HG03439 (cell line): ENCODE measurements at regions not wholly inside any gene's neighbourhood (a gene's known extent, or its start where the extent isn't known, plus 50 kb on each side); places are given as distances from the start of the nearest gene placed in this dataset.
"Not testable (repeated sequence)": the region's sequence is repeated elsewhere in the genome, so short reads cannot be mapped to it uniquely, and the experiment has no call there.

Source experiments
- ATAC-seq: cut with Tn5 transposase; IDR thresholded peaks from one replicate; pipeline ENCODE4 v1.9.1; 2021; ENCODE audit warnings: mild to moderate bottlenecking, moderate library complexity; ENCODE audit not compliant: unreplicated experiment

DNA sequence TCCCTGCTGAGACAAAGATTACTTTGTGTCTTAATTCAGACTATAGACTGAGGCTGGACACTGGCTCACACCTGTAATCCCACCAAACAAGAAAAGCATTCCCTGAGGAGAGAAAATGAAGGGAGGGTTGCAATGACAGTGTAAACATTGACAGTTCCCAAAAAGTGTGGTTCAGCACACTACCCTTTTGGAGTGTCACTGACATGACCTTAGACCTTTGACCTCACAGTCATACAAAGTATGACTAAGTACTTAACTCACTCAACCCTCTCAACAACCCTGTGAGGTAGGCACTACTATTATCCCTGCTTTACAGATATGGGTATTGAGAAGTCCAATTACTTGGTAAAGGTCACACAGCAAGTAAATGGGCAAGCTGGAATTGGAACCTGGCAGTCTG, 341.7 kb downstream of the LRRC3B start:
- no peak for ATAC-seq

DNA sequence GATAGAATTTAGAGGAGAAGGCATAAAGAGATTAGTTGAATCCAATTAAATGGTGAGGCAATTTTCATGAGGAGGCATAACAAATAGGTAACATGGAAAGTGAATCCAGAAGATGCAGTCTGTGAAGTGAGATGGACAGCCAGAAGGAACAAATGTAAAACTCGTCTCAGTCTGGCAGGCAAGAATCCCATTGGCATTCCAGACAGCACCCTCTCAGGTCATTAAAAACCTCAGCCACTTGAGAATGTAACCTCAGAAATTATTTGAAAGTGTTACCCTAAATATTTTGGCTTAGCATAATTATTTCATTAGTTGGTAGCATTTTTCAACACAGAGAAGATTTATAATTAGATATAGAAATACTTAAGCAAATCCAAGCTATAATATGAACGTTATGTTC, 342.3 kb downstream of the LRRC3B start:
- ATAC-seq = no peak

DNA sequence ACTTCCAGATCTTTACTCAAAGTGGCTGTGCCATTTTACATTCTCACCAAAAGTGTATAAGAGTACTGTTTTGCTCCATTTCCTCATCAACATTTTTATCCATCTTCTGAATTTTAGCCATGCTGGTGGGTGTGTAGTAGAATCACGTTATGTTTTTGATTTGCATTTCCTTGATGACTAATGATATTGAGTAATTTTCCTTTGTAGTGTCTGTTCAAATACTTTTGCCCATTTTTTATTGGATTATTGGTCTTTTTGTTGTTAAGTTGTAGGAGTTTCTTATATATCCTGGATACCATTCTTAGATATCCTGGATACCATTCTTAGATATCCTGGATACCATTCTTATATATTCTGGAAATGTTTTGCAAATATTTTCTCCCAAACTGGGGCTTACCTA, 344.9 kb downstream of the LRRC3B start:
- no peak for ATAC-seq

DNA sequence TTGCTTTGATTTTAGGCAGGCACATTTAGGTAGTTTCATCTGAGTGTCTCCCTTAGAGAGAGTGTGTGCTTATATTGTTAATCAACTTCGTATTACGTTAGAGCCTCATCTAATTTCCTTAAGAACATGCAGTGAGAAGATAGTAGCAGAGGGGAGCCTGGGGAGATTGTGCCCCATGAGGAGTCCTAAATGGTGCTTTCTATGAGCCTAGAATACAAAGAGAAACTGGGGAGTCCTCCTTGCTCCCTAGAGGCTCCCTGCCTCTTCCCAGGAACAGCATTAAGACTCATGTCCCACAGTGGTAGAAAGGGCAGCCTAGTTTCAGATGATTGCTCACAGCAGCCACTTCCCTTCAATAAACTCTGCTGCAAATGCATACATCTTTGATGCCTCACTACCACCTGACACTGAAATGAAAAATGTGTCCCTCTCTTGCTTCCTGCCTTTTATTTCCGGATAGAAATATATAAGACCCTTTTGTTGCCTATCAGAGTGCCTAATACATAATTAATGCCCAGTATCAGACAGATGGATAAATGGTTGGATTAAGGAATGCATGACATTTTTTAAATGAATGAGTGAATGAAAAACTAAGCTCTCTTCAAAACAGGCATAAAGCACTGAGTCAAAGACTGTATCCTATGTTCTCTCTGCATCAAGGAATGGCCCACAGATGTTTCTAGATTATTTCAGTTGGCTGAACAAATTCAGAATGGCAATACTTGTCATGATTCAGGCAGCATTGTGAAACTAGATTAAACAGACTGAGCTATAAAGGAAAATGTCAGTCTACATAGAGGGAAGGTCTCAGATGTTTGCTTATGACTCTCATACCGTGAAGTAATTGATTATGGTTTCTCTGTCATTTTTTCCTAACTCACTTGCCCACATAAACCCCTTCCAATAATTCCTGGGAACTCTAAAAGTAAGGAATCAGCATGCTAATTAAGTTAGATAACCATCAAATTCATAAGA, 362.1 kb downstream of the LRRC3B start:
- ATAC-seq = no peak

DNA sequence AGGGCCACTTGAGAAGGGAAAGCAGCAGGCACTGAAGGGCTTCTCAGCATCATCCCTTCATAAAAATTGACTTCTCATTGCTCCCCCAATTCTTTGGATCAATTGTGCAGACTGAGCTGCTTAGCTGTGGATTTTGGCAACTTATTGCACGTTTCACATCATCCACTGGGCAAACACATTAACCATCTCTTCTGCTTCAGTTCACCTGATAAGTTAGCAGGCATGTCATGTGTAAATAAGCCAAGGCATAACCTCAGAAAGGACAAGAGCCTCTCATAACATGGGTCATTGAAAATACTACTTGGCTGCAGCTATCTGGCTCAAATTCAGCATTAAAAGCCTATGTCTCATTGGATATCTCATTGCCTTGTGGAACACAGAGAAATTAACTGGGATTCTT, 366.5 kb downstream of the LRRC3B start:
- ATAC-seq = no peak

DNA sequence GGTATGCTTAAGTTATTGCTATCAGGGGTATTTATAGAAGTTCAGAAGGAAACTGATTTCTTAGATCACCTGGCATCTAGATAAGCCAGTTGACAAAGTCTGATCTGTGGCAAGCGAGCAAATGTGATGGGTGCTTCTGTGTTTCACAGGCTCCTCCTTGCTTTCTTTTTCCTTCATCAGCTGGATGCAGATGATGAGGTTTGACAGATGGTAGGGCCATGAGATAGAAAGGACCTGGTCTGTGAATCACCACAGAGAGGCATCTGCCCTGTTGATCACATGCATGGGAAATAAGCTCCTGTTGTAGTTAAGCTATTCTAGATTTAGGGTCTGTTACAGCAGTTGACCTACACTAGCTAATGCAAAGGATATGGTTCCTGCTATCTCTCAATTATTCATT, 372.0 kb downstream of the NEK10 start:
- ATAC-seq = no peak

DNA sequence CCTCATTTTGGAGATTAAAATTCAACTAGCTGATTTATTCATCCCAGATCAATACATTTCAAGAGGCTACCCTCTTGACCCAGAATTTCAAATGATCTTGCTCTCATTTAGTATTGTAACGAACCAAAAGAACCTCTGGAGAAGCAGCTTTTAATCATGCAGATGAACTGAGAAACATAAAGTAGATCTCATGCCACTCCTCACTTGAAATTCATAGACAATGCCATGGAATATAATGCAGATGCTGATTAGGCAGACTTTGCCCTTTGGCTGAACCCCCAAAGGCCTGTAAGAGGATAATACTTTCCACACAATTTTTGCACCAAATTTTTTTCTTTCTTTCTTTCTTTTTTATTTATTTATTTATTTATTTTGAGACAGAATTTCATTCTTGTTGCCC, 358.3 kb downstream of the NEK10 start:
- no peak for ATAC-seq

DNA sequence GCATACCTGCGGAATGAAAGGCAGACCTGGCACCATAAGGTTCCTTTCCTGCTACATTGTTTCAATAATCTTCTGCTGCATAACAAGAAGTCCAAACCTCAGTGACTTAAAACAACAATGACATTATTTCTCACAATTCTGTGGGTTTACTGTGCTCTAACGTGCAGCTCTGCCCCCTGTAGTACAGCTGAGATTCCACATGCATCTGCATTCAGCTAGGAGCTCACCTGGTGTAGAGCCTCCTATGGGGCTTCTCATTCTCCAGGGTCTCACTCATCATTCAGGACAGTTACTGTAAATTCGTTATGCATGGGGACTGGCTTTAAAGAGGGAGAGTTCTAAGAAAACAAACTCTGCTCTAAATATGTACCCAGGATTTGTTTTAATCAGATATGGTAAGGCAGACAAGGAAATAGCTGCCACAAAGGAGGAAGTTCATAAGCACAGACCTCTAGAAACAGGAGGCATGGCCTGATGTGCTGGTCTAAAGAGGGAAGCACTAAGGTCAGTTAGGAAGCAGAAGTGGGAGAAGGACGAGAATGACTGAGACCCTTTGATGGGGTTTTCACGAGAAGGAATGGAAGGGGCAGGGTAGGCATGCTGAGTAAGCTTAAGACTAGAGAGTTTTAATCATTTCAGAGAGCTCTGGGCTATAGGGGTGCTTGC, 347.0 kb downstream of the NEK10 start:
- ATAC-seq = no peak

DNA sequence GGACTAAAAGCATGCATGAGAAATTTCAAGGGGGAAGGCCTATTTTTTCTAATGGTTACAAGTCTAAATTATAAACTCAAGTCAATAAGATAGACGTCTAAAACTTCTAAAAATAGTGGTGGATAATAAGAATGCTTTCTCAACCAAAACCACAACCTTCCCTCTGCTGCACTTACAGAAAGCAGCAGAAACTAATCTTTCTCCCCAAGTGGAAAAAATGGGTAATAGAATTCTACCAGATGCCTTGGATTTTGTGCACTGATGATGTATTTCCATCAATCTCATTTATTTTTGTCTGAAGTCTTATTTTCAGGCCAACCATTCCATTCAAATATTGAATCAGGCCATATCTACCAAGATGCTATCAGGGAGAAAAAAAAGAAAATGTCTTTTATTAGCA, 344.7 kb downstream of the NEK10 start:
- no peak for ATAC-seq

DNA sequence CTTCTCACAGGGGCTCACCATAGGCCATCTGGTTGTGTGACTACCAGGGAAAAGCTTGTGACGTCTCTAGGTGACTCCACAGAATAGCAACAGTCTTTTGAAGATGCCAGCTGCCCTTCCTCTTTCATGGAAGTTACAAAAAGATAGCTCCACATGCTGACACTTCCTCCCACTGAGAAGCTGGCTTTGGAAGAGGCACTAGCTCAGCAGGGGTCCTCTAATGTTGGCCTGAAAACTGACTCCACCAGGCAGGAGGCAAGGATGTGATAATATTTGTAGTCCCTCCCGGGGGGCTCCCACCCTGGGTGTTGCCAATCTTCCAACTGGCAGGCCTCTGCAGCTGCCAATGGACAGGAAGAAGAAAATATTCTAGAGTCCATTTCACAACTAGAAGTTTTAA, 343.5 kb downstream of the NEK10 start:
- ATAC-seq = no peak

DNA sequence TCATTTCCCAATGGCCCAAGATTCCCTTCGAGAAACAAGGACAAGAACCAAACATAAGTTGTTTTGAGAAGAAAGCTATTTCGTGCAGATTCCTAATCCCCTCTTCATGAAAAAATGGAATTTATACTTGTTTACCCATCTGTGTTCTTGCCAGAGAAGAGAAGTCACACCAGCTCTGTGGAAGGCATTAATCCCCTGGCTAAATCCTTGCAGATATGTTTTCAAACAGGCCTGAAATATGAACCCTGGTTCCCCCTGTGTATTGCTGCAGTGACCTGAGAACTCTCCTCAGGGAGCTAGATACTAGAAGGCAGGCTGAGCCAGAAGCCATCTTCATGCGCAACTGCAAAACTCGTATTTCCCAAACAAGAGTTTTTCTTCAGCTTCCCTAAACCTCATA, 337.7 kb downstream of the NEK10 start:
- ATAC-seq = no peak

DNA sequence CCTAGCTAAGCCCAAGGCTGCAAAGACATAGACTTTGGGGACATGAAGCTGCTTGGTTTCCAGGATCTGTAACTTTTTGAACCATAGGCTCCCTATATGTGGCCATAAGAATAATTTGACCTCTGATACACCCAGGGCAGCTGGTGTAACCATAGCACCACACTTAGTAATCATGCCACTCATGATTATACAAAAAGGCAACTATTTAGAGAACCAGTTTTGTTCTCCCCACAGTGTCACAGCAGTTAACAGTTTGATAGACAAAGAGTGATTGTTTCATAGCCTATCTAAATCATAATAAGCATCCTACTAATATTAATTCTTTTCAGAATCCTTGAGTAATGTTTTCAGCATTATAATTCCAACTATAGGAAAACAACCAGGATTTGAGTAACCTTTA, 334.9 kb downstream of the NEK10 start:
- ATAC-seq = no peak

DNA sequence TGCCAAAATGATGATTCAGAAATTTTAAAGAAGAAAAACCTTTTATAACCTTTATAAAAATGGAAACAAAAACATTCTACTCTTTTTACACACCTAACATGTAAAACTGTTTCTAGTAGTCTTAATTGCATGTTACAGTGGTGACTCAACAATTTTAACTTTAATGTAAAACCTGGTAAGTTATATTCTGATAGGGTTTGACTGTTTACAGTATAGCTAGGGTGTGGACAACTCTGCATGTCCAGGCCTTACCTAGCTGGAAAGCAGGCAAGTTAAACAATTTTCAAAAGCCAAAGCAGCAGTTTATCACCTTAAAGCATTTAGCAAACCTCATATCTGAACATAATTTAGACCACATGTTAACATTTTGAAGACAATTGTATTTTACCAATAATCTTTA, 328.5 kb downstream of the NEK10 start:
- ATAC-seq = no peak

DNA sequence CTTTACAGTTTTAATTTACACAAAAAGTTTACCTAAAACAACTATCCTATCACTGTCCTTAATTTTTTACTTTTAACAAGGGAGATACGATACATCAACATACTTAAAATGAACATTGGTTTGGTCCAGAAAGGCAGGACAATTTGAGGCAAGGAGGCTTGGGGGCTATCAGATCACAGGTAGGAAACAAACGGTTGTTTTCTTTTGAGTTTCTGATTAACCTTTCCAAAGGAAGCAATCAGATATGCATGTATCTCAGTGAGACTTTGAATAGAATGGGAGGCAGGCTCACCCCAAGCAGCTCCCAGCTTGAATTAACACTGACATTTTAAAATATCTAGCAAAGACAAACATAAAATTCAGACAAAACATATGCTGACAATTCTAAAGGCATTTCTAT, 326.6 kb downstream of the NEK10 start:
- ATAC-seq = not testable (repeated sequence)

DNA sequence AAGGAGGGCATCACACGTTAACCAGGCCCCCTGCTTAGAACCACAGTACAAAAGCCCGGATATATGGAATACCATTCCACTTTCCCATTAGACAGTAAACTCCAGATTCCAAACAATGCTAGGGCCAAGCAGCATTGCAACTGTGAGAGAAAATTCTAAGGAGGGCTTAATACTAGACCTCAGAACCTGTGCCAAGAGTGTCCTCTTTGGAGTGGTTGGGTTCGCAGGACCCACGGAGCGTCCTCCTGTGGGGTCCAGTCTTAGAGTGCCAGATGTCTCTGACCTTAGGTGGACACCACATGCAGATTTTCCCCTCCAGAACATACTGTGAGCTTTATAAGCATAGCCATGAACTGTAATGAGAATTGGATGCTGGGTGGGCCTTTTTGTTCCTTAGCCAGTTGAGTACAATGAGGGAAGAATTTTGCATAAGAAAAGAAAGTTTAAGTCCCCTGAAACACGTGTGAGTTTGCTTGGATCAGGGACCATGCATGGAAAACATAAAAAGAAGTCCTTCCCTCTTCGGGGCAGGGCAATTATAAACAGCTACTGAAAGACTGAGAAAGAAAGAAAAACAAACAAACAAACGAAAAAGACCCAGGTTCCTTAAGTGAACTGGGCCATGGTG, 325.7 kb downstream of the NEK10 start:
- ATAC-seq = no peak

DNA sequence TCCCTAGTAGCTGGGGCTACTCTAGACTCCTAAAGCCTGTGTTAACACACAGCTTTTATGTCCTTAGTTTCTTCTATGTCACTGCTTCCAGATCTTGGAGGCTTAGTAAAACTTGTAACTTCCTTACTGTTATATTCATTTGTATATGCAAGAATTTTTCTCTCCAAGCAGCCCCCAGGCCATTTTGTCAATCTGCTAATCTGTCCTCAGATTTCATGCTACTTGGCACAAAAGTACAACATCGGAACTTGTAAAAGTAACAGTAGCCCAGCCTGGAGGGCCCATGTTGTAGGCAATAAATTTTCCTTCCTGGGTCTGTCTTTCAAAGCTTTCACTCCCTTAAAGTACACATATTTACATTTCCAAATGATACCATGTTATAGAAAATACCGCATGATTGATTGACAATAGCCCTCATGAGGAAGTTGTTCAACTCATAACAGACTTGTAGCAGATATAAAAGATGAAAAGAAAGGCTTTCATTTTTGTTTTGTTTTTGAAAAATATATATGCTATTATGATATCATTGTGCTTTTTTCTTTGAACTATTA, 324.2 kb downstream of the NEK10 start:
- ATAC-seq = no peak

DNA sequence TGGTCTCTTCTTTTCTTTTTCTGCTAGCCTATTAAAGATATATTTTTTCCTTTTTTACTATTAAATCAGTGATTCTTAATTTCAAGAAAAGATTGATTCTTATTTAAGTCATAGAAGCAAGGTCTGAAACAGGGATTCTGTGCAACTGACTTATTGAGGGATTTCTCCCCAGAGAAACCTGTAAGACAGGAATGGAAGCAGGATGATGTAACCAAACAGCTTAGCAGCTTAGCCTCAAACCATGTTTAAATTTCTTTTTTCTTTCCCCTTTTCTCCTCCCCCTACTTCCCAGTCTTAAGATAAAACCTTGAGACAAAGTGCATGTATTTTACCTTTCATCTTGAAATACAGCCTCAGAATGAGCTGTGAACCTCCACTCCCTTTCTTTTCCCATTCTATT, 322.8 kb downstream of the NEK10 start:
- no peak for ATAC-seq

DNA sequence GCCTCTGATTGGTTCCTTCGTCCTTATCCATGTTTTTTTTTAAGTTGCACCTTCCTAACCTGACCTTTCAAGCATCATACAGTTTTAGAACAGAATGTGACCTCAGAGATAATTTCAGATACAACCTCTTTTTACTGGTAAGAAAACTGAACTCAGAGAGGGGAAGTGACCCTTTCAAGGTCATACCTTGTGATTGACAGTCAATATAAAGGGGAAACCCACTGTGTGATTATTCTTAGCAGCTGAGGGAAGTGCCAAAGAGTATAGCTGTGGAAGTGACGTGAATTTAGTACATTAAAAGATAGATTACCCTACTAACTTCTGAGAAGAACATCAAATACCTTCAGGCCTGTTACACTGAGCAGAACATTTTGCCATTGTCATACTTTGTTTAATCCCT, 319.4 kb downstream of the NEK10 start:
- no peak for ATAC-seq

DNA sequence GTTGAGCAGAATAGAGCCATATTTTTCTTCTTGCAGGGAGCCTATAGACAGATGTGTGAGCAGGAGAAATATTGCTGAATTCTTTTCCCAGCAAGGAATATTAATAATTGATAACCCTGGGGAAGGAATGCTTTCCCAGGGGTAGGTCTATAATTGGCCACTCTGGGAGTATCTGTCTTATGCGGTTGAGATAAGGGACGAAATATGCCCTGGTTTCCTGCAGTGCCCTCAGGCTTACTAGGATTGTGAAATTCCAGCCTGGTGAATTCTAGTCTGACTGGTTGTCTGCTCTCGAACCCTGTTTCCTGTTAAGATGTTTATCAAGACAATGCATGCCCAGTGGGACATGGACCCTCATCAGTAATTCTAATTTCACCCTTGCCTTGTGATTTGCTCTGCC, 317.7 kb downstream of the NEK10 start:
- not testable (repeated sequence) for ATAC-seq

DNA sequence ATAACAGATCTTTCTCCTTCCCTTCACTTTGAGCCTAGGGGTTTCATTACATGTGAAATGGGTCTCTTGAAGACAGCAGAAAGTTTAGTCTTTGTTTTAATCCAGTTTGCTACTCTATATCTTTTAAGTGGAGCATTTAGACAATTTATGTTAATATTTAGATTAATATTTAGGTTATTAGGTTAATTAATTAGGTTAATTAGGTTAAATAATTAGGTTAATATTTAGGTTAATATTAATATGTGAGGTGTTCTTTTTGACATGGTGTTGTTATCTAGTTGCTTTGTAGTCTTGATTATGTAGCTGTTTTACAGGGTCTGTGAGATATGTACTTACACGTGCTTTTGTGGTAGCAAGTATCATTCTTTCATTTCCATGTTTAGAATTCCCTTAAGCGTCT, 312.9 kb downstream of the NEK10 start:
- ATAC-seq = no peak

DNA sequence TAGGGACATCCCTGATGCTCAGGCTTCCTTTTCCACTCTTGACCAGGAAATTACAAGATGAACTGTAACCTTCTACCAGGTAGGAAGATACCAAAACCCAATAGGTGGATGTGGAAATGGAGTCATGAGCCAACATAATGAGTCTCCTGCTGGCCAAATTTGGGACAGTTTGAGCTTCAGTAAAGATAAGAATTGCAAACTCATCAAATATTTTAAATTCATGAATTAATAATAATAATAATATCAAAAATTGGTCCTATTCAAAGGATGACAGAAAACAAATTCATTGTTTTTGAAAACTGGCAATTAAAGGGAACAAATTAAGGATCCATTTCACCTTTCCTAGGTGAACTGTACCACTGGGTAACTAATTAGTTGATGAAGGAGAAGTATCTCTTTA, 309.7 kb downstream of the NEK10 start:
- no peak for ATAC-seq
